ENCODE measurements at regions not wholly inside any gene's neighbourhood (a gene's known extent, or its start where the extent isn't known, plus 50 kb on each side); places are given as distances from the start of the nearest gene placed in this dataset.

DNA sequence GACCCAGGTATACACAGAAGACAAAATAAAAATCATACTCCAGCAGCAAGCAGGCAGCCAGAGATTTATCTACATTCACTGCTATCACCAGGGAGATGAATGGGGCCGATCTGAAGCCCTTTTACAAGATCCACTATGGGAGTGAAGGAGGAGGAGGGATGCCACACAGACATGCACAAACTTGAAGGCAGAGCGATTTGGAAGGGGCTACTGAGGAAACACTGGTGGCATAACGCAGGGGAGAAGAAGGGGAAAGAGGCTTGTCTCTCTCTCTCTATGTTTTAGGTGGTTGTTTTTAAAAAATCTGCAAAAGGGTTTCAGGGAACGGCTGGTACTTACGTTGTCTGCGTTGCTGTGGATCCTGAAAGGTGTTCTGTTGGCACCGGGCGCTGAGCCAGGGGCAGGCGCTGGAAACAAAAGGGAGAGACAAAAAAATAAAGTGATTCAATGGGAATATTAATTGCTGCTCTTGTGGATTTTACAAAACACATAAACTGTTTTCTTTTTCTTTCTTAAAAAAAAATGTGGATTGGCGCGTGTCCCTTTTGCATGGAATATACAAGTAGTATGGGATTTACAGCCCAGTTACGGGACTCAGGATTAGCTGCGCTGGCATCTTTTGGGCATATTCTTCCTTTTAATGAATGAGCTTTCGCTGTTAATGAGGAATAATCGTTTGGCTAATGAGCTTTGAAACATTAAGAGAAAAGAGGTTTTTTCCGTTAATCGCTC lies 255.3 kb upstream of the PMFBP1 start:
- TF ChIP-seq, protein P1, sequence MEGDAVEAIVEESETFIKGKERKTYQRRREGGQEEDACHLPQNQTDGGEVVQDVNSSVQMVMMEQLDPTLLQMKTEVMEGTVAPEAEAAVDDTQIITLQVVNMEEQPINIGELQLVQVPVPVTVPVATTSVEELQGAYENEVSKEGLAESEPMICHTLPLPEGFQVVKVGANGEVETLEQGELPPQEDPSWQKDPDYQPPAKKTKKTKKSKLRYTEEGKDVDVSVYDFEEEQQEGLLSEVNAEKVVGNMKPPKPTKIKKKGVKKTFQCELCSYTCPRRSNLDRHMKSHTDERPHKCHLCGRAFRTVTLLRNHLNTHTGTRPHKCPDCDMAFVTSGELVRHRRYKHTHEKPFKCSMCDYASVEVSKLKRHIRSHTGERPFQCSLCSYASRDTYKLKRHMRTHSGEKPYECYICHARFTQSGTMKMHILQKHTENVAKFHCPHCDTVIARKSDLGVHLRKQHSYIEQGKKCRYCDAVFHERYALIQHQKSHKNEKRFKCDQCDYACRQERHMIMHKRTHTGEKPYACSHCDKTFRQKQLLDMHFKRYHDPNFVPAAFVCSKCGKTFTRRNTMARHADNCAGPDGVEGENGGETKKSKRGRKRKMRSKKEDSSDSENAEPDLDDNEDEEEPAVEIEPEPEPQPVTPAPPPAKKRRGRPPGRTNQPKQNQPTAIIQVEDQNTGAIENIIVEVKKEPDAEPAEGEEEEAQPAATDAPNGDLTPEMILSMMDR (IDR thresholded peaks at IDR 0.05; ENCODE audit: low read depth, low read length, poor library complexity, severe bottlenecking), result no peak
- TF ChIP-seq EZH2phosphoT487 (IDR thresholded peaks at IDR 0.05; ENCODE audit: borderline replicate concordance, low read length), result no peak

All from DOHH2 (cell line).